ENCODE measurements at regions not wholly inside any gene's neighbourhood (a gene's known extent, or its start where the extent isn't known, plus 50 kb on each side); places are given as distances from the start of the nearest gene placed in this dataset.
"Not testable (repeated sequence)": the region's sequence is repeated elsewhere in the genome, so short reads cannot be mapped to it uniquely, and the experiment has no call there.

DNA sequence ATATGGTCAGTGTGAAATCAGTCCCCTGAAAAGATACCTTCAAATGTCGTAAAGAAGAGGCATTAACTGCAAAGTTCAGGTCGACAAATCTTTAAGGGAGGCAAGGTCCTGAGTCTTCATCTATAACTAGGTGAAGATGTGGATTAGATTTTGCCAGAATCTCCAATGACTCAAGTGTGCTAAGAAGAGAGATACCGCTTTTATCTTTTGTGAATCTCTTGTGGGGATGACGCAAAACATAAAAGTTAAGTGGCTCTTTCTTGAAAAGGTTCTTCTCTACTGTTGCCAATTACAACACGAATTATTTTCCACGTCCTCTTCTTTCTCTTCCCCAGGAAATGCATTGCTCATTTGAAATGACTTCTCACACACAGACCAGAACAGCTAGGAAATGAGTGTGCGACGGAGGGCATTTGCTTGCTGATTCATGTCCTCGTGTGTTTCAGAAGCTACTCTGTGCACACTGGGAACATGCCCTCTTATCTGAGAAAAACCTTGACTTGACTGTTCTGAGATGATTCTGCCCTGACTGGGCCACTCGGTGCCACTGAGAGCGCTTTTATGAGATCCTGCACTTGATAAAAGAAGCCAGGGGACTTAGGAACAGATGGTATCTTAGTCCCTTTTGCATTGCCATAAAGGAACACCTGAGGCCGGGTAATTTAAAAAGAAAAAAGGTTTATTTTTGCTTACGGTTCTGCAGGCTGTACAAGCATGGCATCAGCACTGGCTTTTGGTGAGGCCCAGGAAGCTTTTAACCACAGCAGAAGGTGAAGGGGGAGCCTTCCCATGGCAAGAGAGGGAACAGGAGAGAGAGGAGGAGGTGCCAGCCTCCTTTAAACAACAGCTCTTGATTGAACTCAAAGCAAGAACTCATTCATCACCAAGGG lies 169.5 kb upstream of the PFKP start:
- H3K4me1 Mint-ChIP-seq = peaks cover 5% of the 10 kb centered on the region
- TF ChIP-seq, protein P1, sequence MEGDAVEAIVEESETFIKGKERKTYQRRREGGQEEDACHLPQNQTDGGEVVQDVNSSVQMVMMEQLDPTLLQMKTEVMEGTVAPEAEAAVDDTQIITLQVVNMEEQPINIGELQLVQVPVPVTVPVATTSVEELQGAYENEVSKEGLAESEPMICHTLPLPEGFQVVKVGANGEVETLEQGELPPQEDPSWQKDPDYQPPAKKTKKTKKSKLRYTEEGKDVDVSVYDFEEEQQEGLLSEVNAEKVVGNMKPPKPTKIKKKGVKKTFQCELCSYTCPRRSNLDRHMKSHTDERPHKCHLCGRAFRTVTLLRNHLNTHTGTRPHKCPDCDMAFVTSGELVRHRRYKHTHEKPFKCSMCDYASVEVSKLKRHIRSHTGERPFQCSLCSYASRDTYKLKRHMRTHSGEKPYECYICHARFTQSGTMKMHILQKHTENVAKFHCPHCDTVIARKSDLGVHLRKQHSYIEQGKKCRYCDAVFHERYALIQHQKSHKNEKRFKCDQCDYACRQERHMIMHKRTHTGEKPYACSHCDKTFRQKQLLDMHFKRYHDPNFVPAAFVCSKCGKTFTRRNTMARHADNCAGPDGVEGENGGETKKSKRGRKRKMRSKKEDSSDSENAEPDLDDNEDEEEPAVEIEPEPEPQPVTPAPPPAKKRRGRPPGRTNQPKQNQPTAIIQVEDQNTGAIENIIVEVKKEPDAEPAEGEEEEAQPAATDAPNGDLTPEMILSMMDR (IDR thresholded peaks at IDR 0.05; ENCODE audit: unreplicated experiment in 3 of 3) = no peak
- H3K9me3 Mint-ChIP-seq = peaks cover 3% of the 10 kb centered on the region
- H3K27me3 Mint-ChIP-seq (ENCODE audit: low read depth) = peaks cover 42% of the 10 kb centered on the region
- no peak overlapping the region for H3K4me3 Mint-ChIP-seq
- H3K27ac Mint-ChIP-seq = no peak overlapping the region
- H3K36me3 Mint-ChIP-seq (ENCODE audit: low read depth) = no peaks in the 10 kb centered on the region

GRCh38 chr10:2896334-2896733 lies 171.0 kb upstream of the PFKP start:
- H3K27me3 Mint-ChIP-seq (ENCODE audit: low read depth) = peaks cover 46% of the 10 kb centered on the region
- not testable (repeated sequence) for H3K4me1 Mint-ChIP-seq; H3K4me3 Mint-ChIP-seq; H3K36me3 Mint-ChIP-seq (ENCODE audit: low read depth); H3K9me3 Mint-ChIP-seq; H3K27ac Mint-ChIP-seq

GRCh38 chr10:2895594-2896196 lies 171.7 kb upstream of the PFKP start:
- Mint-ChIP-seq H3K4me1 (peaks cover 5% of the 10 kb centered on the region), H3K27ac (no peak overlapping the region), H3K27me3 (ENCODE audit: low read depth) (peaks cover 46% of the 10 kb centered on the region), H3K4me3 (no peak overlapping the region), H3K36me3 (ENCODE audit: low read depth) (no peaks in the 10 kb centered on the region), H3K9me3 (peaks cover 3% of the 10 kb centered on the region)
- TF ChIP-seq, protein P1 (IDR thresholded peaks at IDR 0.05; ENCODE audit: unreplicated experiment in 3 of 3) = no peak

DNA sequence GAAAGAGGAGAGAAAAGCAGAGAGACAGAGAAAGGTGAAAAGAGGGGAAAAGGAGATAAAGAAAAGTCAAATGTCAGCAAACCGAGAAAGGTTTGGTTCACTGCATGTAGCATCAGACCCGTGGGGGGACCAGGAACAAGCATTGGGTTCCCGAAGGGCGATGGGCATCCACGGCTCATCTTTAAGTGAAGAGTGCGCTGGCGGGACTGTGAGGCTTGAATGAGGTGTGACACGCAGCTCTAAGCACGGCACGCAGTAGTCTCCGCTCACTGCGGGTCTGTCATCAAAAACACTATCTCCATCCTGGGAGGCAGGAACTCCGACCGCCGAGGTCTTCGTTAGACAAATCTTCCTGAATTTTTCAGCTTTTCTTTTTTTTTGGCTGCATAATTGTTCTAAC lies 173.4 kb upstream of the PFKP start:
- Mint-ChIP-seq H3K27ac (no peak overlapping the region), H3K9me3 (no peaks in the 10 kb centered on the region), H3K27me3 (ENCODE audit: low read depth) (peaks cover 38% of the 10 kb centered on the region), H3K36me3 (ENCODE audit: low read depth) (no peaks in the 10 kb centered on the region), H3K4me3 (no peak overlapping the region), H3K4me1 (peaks cover 5% of the 10 kb centered on the region)
- TF ChIP-seq, protein P1 (IDR thresholded peaks at IDR 0.05; ENCODE audit: unreplicated experiment in 3 of 3) = no peak

- Mint-ChIP-seq H3K4me1 (peaks cover 5% of the 10 kb centered on the region), H3K9me3 (no peaks in the 10 kb centered on the region), H3K27ac (no peak overlapping the region), H3K4me3 (no peak overlapping the region), H3K27me3 (ENCODE audit: low read depth) (peaks cover 42% of the 10 kb centered on the region), H3K36me3 (ENCODE audit: low read depth) (no peaks in the 10 kb centered on the region)
- TF ChIP-seq, protein P1 (IDR thresholded peaks at IDR 0.05; ENCODE audit: unreplicated experiment in 3 of 3) = no peak
These were observed 174.0 kb upstream of the PFKP start for GRCh38 chr10:2893158-2893845.

DNA sequence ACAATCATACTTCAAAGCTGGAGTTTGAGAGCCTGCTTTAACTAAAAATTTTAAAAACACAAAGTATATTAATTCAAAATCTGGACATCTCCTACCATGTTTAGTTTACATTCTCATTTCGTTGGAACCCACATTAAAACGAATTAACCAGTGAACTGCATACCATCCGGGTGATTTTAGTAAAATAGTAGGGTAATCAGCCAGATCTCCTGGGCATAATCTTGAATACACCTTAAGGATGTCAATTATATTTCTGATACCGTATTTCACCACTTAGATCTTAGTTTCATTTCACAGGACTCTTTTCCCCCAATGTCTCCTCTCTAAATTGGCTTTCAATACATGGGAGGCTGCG lies 175.6 kb upstream of the PFKP start:
- H3K36me3 Mint-ChIP-seq (ENCODE audit: low read depth) = no peaks in the 10 kb centered on the region
- TF ChIP-seq, protein P1 (IDR thresholded peaks at IDR 0.05; ENCODE audit: unreplicated experiment in 3 of 3) = no peak
- H3K4me1 Mint-ChIP-seq = peaks cover 5% of the 10 kb centered on the region
- H3K4me3 Mint-ChIP-seq = no peak overlapping the region
- no peak overlapping the region for H3K27ac Mint-ChIP-seq
- peaks cover 46% of the 10 kb centered on the region for H3K27me3 Mint-ChIP-seq (ENCODE audit: low read depth)
- no peaks in the 10 kb centered on the region for H3K9me3 Mint-ChIP-seq

Data from nephron (organoid).